Stimulated activated CD8-positive, alpha-beta memory T cell treated with anti-CD3 and anti-CD28 coated beads, Interleukin-4, amount 100 ng/mL, for 4 hours (primary cell): ENCODE measurements at regions not wholly inside any gene's neighbourhood (a gene's known extent, or its start where the extent isn't known, plus 50 kb on each side); places are given as distances from the start of the nearest gene placed in this dataset.

Source experiments
- DNase-seq, 2 donors: peaks; one replicate each; pipeline ENCODE4 v3.0.0-alpha.2; 2020; ENCODE audit warnings: low read depth in 2 of 2, low spot score in 1 of 2

DNA sequence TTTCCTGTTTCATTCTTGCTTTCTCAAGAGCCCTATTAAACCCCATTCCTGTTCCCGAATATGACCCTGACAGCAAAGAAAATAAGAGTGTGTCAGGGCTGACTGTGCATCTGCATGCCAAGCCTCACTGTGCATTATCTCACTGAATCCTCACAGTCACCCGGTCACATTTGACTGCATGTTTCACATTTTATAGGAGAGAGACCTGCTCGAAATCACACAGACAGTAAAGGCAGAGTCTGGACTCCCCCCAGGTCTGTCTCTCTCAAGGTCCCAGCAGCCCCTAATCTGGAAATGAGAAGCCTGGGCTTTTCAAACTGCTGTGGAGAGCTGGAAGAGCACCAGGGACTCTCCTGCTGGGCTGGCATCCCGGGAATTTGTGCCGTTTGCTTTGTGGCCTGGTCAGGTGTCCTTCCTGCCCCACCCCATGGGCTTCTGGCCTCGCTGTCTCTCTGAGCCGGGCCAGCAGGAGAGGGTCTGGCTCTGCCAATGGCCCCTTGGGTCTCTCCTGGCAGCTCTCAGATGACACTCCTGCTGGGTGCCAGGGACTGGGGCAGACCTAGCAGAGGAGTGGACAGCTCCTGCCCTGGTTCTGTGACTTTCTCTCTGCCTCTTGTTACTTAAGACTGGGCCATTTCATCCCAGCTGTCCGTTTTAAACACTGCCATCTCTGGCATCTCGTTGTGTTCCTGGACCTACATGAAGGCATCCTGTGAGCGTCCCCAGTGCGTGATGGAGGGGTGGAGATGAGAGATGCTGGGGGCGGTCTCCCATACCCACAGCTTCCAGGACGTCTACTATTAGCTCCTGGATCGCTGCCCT is 173.6 kb downstream of the ARHGAP12 start:
- DNase-seq: no peak

DNA sequence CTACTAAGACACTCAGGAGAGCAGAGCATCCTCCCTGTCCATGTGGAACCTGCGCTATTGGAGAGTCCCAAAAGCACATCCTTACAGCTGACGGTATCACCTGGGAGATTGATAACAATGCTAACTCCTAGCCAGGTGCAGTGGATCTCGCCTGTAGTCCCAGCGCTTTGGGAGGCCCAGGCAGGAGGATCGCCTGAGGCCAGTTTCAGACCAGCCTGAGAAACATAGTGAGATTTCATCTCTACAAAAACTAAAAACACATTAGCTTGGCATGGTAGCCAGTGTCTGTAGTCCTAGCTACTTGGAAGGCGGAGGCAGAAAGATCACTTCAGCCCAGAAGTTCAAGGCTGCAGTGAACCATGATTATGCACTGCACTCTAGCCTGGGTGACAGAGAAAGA is 174.9 kb downstream of the ARHGAP12 start:
- no peak for DNase-seq

DNA sequence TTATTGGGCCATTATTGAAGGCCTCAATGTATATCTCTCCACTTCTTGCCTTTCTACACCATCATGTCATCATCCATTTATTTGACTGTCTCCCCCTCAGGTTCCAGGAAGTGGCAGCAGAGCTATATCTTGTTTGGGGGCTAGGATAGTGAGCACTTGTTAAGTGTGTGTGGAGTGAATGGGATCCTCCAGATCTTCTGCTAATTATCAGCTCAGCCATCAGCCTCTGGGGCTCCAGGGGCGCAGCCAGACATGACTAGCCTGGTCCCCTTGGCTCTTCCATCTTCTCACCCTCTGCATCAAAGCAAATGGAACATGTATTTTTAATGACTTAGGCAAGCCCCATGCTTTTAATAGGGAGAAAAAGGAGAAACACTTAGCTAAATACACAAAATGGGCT is 176.5 kb downstream of the ARHGAP12 start:
- DNase-seq: no peak

- DNase-seq: no peak
These were observed 176.9 kb downstream of the ARHGAP12 start for GRCh38 chr10:31751738-31752080.

DNA sequence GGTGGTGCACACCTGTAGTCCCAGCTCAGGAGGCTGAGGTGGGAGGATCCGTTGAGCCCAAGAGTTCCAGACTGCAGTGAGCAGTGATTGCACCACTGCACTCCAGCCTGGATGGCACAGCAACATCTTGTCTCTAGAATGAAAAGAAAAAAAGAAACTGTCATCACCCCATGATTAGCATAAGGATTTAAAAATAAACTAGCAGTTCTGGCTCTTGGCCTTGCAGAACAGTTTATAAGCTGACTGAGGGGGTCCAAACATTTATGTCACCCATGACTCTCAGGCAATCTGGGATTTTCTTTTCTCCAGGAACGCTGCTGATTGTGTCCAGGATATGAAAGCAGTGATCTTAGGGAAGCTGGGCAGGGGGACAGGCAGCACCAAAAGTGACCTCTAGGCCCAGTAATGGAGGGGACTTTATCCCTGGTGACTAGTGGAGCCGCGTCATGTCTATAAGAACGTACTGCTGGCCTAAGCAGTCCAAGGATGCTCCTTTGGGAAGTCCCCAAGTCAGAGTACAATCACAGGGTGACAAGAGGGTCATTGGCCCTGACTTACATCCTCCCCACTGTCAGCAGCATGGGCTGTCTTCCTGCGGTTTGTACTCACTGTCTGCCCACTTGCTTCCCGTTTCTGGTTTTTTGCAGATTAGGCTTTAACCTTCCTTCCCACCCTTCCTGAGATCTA is 177.4 kb downstream of the ARHGAP12 start:
- DNase-seq: no peak

- no peak for DNase-seq
These were observed 178.4 kb downstream of the ARHGAP12 start for GRCh38 chr10:31749981-31750840.

DNA sequence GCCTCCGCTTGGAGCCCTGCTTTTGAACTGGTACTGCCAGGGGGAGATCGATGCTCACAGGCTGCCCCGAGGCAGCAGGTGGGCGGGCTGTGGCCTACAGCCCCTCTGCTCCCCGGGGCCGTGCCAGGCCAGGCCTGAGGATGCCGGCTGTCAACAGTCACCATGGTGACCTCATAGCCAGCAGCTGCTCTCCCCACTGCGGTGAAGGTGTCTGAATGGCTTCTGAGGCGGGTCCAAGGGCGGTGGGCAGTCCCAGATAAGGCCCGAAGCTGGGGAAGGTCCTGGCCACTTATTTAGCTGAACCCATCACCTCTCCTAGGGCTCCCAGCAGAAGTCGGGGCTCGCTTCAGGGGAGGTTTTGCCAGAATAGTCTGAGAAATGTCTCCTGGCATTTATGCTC is 179.3 kb downstream of the ARHGAP12 start:
- no peak for DNase-seq

DNA sequence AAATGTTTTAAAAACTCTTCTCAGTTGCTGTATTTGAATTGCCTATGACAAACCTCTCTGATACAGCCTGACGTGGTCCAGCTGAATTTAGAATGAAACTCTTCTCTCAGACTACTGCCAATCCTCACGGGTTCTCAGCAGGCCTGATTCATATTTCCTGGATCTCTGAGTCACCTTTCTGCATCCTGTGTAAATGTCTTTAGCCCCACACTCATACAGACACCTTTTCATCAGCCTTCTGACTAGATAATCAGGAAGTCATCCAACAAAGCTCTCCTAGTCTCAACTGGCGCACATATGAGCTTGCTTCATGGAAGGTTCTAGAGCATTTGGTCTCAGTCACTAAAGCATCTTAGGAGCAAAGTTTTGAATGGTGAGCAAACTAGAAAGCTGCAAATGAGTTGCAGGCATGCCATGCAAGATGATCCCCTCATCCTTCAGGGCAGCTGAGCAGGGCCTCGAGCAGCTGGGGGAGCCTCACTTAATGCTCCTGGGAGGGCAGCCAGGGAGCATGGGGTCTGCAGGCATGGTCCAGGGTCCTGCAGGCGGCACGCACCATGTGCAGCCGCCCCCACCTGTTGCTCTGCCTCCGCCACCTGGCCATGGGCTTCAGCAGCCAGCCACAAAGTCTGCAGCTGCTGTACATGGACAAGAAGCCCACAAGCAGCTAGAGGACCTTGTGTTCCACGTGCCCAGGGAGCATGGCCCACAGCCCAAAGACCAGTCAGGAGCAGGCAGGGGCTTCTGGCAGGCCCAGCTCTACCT is 182.8 kb downstream of the ARHGAP12 start:
- peak in 1 of 2 donors; percentile 19 for DNase-seq

DNA sequence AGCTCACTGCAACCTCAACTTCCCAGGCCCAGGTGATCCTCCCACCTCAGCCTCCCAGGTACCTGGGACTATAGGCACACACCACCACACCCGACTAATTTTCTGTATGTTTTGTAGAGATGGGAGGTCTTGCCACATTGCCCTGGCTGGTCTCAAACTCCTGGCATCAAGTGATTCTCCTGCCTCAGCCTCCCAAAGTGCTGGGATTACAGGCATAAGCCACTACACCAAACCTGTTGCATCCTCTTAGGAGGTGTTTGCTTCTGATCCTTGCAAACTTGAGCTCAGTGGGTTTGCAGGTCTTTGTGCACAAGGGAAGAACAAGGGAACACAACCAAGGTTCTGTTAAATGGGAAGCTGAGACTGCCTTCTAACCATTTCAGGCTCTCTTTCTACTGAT is 184.6 kb downstream of the ARHGAP12 start:
- DNase-seq: no peak

DNA sequence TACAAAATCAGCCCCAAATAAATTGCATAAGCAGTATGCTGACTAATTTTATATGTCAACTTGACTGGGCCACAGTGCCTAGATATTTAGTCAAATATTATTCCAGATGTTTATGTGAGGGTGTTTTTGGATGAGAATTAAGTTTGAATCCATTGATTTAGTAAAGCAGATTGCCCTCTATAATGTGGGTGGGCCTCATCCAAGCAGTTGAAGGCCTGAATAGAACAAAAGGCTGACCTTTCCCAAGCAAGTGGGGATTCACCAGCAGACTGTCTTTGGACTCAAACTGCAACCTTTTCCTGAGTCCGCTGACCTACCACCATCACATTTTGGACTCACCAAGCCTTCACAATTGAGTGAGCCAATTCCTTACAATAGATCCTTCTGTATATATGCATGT is 186.4 kb downstream of the ARHGAP12 start:
- no peak for DNase-seq

DNA sequence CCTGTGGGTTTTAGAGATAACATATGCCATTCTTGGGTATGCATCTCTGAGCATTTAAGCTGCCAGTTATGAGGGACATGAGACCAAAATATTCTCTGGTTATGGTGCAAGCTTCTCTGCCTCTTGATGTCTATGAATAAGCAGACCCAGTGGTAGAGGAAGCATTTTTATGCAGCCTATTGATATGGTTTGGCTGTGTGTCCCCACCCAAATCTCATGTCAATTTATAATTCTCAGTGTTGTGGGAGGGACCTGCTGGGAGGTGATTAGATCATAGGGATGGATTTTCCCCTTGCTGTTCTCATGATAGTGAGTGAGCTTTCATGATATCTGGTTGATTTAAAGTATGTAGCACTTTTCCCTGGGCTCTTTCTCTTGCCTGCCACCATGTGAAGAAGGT is 187.2 kb downstream of the ARHGAP12 start:
- DNase-seq: no peak

DNA sequence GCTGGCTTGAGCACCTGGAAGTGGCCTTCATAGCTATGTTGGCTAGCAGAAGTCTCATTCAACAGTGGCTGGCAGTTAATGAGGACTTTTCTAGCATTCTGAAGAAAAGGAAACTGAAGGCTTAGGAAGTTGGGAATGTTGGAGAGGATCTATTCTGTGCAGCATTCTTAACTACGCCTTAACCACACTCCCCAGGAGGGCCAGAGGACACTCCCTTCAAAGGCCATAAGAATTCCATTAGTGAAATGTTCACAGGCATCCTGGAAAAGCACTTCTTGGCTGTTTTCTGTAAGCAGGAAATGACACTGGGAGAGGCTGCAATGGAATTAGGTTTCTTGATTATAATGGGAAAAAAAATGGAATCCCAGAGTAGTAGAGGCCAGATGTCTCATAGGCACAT is 188.9 kb downstream of the ARHGAP12 start:
- no peak for DNase-seq

DNA sequence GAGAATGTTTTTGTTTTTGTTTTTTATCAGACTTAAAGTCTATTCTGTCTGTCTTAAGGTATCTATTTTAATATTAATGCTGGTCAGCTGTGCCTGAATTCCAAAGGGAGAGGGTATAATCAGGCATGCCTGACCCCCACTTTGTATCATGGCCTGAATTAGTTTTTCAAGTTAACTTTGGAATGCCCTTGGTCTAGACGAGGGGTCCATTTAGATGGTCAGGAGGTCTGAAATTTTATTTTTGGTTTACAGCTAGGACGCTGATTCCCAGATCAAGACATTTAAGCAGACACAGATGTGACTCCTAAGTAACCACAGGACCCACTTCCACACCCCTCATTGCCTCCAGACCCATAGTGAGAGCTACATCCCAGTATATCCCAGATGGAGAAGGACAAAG is 189.5 kb downstream of the ARHGAP12 start:
- DNase-seq: no peak

- DNase-seq: no peak
These were observed 196.9 kb downstream of the ARHGAP12 start for GRCh38 chr10:31731711-31732110.

DNA sequence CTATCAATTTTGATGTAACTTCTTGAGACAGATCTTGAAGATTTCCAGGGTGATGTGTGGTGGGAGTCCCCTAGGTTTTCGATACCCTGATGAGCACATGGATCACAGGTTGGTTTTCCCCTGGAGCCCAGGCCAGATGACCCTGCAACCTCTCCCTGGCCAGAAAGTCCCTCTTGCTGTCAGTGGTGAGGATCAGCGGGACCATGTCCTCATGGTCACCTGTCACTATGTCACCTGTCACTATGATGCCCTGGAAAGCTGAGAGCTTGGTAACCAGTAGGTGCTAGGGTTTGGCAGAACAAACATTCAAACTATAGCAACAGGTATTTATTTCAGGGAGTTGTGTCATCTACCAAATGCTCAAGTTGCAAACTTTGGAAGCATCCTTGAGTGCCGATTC is 197.9 kb downstream of the ARHGAP12 start:
- DNase-seq: no peak

DNA sequence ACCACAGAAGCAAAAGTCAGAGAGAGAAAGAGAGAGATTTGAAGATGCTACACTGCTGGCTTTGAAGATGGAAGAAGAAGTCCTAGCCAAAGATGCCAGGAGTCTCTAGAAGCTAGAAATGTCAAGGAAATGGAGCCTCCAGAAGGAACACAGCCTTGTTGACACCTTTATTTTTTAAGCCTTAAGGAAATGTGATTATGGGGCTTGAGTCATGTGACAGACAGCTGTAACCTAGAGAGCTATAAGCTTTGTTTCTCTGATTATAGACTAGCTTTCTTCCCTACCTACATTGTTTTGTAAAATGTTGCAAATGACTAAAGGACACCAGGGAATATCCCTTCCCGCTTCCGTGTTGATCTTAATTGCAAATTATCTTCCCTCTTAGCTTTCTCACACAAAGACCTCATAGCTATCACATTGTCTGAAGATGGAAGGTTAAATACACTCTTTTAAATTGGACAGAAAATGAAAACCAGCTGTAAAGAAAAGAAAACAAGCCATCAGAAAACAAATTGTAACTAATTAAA is 199.9 kb downstream of the ARHGAP12 start:
- no peak for DNase-seq

- no peak for DNase-seq
These were observed 203.2 kb downstream of the ARHGAP12 start for GRCh38 chr10:31725436-31725835.

DNA sequence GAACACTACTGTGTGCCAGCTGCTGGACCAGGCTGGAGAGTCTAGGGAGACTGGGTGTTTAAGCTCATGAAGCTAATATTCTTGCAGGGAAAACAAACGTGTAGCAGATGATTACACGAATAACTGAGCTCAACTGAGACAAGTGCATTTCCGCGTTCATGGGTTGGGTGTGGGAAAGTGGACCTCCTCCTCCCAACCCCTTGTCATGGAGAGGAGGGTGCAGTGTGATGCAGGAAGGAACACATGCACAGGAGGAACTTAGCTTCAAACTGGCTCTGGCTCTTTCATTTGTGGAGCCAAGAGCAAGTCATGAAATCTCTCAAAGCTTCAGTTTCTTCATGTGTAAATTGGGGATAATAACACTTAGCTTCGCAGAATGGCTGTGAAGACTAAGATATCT is 204.3 kb downstream of the ARHGAP12 start:
- no peak for DNase-seq

DNA sequence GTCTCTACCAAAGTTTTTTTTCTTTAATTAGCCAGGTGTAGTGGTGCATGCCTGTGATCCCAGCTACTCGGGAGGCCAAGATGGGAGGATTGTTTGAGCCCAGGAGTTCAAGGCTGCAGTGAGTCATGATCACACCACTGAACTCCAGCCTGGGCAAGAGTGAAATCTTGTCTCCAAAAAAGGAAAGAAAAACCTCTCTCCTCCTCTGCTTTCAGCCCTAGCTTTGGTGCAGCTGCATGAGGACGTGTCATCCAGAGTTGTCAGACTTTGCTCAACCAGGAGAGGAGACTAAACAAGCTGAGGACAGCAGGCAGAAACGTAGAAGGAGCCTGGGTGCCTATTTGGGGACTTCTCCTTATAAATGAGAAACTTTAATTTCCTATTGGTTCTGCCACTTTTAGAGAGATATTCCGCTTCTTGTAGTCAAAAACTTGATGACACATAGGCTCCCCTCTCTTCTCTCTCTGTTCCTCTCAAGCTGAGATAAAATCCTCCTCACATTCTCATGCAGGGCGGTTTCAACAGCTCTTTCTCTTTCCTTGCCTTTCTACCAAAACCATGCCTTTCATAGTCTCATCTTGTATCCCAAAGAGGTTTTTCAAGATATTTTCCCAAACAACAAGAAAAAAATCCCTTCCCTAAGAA is 205.4 kb downstream of the ARHGAP12 start:
- DNase-seq: no peak

DNA sequence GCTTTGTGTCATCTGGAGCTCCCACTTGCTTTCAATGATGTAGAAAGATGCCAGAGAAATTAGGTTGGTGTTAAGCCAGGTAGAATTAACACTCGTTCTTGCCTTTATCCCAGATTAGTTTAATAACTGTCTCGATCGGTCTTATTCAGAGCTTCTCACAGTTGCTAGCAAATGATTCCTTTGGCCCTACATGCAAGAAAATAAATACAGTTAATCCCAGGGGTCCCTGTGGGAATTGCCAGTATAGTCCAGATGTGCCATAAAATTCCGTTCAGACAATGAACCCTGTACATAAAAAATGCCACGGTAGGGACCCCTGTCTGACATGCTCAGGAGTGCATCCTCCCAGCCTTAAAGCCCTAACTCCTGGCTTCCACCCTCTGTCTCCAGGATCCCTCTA is 207.5 kb downstream of the ARHGAP12 start:
- DNase-seq: no peak
